GM10847 (cell line): ENCODE measurements at regions not wholly inside any gene's neighbourhood (a gene's known extent, or its start where the extent isn't known, plus 50 kb on each side); places are given as distances from the start of the nearest gene placed in this dataset.

ENCODE experiments used
- POLR2A ChIP-seq: IDR thresholded peaks from 2 replicates; pipeline ENCODE4 v1.6.1; 2011; ENCODE audit not compliant: insufficient read length; ENCODE audit errors: extremely low read depth

GRCh38 chr10:78109210-78109609 lies 75.5 kb downstream of the RPS24 start:
- TF ChIP-seq POLR2A: no peak

GRCh38 chr10:78115135-78115853 lies 81.6 kb downstream of the RPS24 start:
- TF ChIP-seq POLR2A: no peak

- no peak for TF ChIP-seq POLR2A
Observed at GRCh38 chr10:78116361-78116760, 82.7 kb downstream of the RPS24 start.

GRCh38 chr10:78118591-78118990 lies 84.9 kb downstream of the RPS24 start:
- no peak for TF ChIP-seq POLR2A

- no peak for TF ChIP-seq POLR2A
Observed at GRCh38 chr10:78121801-78122200, 88.1 kb downstream of the RPS24 start.

GRCh38 chr10:78124167-78124566 lies 90.5 kb downstream of the RPS24 start:
- no peak for TF ChIP-seq POLR2A

- no peak for TF ChIP-seq POLR2A
Observed at GRCh38 chr10:78129211-78129610, 95.5 kb downstream of the RPS24 start.

- TF ChIP-seq POLR2A: no peak
Observed at GRCh38 chr10:78130966-78131710, 97.5 kb downstream of the RPS24 start.

- TF ChIP-seq POLR2A: no peak
Observed at GRCh38 chr10:78134773-78135306, 101.2 kb downstream of the RPS24 start.

- no peak for TF ChIP-seq POLR2A
Observed at GRCh38 chr10:78137147-78137546, 103.5 kb downstream of the RPS24 start.

- TF ChIP-seq POLR2A: no peak
Observed at GRCh38 chr10:78139341-78139740, 105.7 kb downstream of the RPS24 start.

GRCh38 chr10:78140066-78140630 lies 106.5 kb downstream of the RPS24 start:
- no peak for TF ChIP-seq POLR2A

- TF ChIP-seq POLR2A: no peak
Observed at GRCh38 chr10:78143576-78143975, 109.9 kb downstream of the RPS24 start.

GRCh38 chr10:78146200-78146599 lies 112.5 kb downstream of the RPS24 start:
- no peak for TF ChIP-seq POLR2A

- no peak for TF ChIP-seq POLR2A
Observed at GRCh38 chr10:78147202-78147601, 113.5 kb downstream of the RPS24 start.
